ENCODE measurements at regions not wholly inside any gene's neighbourhood (a gene's known extent, or its start where the extent isn't known, plus 50 kb on each side); places are given as distances from the start of the nearest gene placed in this dataset.
"Not testable (repeated sequence)": the region's sequence is repeated elsewhere in the genome, so short reads cannot be mapped to it uniquely, and the experiment has no call there.

DNA sequence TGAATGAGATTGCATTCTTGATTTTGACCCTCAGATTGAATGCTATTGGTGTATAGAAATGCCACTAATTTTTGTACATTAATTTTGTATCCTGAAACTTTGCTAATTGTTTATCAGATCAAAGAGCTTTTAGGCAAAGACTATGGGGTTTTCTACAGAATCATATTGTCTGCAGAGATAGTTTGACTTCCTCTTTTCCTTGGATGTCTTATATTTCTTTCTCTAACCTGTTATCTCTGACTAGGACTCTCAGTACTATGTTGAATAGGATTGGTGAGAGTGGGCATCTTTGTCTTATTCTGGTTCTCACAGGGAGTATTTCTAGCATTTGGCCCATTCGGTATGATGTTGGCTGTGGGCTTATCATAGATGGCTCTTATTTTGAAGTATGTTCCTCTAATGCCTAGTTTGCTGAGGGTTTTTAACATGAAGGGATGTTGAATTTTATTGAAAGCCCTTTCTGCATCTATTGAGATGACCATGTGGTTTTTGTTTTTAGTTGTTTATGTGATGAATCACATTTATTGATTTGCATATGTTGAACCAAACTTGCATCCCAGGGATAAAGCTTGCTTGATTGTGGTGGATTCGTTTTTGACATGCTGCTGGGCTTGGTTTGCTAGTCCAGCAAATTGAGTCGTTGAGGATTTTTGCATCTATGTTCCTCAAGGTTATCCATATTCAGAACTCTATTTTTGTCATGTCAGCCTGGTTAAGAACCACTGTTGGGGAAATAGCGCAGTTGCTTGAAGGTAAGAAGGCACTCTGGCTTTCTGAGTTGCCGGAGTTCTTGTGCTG, 85.8 kb upstream of the NOTCH2NLA start:
- not testable (repeated sequence) for DNase-seq

DNA sequence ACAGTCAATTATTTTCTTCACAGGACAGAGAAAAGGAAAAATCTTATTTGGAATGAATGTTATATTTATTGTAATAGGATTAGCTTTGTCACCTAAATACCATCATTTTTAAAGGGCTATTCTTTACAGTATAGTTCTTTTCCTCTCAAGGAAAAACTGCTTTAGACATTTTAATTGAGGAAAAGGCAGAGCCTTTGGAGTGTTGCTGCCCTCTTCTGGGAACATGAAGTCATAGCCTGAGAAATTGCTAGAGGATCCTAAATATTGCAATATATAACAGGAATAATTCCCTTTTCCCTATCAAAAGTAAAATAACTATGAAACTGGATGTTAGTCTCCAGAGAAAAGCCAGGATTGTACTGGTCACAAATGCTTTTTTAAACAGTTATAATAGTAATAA, 81.8 kb upstream of the NOTCH2NLA start:
- DNase-seq, result not testable (repeated sequence)

DNA sequence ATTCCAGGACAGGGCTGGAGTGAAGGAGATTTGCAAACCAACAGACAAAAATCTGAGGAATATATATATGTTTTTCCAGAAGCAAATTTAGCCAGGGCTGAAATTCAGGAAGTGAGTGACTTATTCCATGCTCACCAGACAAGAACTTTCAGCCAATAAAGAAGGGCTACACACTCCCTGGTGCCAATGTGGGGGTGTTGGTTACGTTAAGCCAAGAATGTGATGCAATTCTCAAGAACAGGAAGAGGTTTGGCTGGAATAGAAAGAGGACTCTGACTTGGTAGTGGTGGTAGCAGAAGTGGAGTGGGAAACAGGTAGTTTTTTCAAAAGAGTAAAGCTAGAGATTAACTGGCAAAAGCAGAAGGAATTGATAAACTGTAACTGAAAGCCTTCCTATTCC, 80.6 kb upstream of the NOTCH2NLA start:
- not testable (repeated sequence) for DNase-seq

DNA sequence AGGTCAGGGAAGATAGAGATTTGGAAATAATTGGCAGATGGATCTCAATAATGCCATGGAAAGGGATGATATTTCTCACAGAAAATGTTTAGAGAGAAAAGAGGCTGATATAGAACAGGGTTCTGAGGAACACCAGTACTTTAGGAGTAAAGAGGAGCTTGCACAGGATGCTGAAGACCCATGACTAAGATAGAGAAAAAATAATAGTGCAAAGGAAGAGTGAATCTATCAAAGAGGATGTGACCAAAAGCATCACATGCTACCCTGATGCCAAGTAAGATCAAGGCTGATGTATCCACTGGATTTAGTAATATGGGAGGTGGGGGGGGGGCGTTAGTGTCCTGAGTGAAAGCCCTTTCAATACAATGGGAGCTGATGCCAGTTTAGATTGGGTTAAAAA, 80.1 kb upstream of the NOTCH2NLA start:
- DNase-seq, result not testable (repeated sequence)

DNA sequence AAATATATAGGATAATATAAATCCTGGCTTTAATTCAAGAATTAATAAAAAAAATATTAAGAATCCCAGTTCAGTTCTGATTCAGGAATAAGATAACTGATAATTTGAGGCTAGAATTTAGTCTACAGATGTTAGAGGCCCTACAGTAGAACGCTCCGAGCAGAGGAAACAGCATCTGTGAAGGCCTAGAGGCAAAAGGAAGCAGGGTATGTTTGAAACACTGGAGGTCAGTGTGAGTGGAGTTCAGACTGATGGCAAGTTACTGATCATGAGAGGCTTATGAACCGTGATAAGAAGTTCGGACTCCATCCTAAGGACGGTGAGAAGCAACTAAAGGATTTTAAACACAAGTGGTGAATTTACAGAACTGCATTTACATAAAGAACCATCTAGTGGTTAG, 79.3 kb upstream of the NOTCH2NLA start:
- not testable (repeated sequence) for DNase-seq

DNA sequence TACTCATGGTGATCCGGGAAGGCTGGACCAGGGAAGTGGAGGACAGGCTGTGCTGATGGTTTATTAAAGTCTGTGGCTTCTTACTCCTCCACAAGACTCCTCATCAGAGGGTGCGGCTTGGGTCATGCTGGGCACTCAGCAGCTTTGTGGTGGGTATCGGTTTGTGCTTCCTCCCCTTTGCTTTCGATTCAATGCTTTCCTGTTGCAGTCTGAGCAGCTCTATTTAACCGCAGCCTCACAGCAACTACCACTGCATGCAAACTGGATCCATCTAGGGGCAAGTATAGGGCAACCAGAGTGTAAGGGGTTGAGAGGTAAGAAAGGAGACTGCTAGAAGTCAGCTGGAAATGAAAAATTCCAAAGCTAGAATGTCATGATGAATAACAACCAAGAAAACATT, 78.8 kb upstream of the NOTCH2NLA start:
- DNase-seq, result not testable (repeated sequence)

DNA sequence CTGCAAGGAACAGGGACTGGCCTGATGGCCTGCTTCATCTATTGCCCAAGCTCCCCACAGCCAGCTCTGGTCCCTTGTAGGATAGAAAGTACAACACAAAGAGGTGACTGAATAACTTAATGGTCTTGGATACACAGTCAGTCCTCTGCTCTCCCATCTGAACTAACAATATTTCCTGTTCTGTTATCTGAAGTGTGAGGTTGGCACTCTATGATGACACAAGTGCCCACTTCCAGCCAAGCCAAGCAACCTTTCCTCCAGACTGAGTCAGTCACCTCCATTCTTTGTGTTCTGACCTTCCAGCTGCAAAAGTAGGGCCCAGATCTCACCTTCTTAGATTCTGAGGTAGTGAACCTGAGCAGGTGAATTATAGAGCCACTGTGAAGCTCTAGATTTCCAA, 77.8 kb upstream of the NOTCH2NLA start:
- DNase-seq, result not testable (repeated sequence)

DNA sequence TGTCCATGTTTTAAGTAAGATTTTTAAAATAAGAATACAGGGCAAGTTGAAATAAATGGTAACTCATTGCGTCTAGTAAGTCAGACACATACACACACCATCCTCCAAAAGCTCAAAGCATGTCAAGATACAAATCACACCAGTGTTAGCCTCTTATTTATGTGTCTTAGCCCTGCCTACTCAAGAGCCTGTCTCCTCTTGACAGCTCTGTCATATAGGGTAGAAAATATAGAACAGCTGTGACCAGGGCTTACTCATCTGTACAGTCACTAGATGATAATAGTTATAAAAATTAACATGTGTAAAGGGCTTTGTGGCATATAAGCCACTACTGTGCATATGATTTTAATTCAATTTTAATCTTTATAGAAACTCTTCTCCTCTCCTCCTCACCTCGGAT, 76.6 kb upstream of the NOTCH2NLA start:
- not testable (repeated sequence) for DNase-seq

DNA sequence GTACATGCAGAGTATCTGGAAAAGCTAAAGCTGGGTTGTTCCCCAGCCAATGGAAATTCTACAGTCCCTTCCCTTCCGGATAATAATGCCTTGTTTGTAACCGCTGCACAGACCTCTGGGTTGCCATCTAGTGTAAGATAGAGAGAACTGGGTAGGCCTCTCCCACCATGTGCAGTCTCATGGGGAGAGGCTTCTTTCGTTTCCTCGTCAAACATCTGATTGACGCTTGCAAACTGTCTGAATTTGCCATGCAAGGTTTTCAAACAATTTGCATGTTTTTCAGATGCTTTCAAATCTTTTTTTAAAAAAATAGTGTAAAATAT, 69.7 kb upstream of the NOTCH2NLA start:
- not testable (repeated sequence) for DNase-seq

DNA sequence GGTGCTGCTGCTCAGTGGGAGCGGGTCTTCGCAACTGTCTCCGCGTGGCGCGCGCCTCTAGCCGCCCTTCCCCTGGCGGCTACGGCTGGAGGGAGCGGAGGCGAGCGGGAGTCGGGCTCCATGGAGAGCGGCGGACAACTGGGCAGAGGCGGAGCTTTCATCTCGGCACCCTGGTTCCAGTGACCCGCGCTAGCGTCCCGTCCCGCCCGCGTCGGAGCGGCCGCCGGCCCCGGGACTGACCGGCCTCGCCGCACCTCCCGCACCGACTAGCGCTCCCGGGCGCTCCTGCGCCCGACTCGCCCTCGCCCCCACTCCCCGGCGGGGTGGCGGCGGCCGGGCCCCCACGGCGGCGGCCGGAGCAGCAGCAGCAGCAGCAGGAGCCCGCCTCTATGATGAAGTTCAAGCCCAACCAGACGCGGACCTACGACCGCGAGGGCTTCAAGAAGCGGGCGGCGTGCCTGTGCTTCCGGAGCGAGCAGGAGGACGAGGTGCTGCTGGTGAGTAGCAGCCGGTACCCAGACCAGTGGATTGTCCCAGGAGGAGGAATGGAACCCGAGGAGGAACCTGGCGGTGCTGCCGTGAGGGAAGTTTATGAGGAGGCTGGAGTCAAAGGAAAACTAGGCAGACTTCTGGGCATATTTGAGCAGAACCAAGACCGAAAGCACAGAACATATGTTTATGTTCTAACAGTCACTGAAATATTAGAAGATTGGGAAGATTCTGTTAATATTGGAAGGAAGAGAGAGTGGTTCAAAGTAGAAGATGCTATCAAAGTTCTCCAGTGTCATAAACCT, 69.2 kb upstream of the NOTCH2NLA start:
- DNase-seq, result not testable (repeated sequence)

DNA sequence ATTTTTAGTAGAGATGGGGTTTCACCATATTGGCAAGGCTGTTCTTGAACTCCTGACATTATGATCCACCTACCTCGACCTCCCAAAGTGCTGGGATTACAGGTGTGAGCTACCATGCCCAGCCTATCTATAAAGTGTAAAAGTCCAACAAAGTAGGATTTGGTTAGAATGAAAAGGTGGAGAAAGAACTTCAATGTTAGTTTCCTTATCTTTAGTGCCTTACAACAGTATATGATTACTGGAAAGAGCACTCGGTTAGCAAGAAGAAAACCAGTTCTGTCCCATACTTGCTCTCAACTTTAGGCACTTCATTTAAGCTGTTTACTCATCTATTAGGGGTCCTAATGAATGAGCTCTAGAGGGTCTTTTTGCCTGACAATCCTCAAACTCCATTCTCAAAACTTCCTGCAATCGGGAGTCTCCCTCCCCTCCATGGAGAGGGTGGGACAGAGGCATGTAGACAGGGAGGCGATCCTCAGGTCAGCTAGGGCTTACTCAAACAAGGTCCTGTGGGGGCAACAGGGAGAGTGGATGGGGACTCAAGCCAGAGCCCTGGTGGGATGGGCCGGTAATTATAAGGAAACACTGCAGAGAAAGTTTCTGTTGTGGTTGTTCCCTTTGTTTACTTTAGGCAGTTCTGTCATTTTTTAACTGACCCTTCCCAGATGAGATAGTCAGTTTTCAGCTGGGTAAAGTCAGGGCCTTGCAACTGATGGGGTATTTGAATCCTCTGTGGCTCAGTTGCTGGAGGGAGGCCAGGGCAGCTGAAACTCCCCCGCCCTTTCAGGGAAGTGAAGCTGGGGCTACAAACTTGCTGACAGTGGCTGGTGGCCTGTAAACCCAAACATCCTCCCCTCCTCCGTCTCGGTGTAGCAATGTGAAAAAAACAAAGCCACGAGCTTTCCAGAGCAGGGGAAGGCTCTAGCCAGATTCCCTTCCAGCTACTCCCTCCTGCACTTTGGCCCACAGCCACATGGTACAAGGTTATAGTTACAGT, 64.4 kb upstream of the NOTCH2NLA start:
- DNase-seq, result not testable (repeated sequence)

DNA sequence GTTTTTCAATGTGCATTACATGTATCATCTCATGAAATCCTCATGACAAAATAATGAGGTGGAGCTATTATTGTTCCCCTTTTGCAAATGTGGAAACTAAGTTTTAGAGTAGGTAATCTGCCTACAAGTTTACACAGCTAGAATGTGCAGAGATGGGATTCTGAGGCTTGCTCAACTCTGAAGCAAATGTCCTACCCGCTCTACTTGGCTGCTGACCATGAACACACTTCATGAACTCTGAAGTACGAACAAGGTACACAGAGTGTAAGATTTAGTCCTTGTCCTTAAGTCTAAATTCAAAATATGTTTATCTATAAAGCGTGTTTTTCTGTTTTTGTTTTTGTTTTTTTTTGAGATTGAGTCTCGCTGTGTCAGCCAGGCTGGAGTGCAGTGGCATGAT, 63.6 kb upstream of the NOTCH2NLA start:
- DNase-seq, result not testable (repeated sequence)

DNA sequence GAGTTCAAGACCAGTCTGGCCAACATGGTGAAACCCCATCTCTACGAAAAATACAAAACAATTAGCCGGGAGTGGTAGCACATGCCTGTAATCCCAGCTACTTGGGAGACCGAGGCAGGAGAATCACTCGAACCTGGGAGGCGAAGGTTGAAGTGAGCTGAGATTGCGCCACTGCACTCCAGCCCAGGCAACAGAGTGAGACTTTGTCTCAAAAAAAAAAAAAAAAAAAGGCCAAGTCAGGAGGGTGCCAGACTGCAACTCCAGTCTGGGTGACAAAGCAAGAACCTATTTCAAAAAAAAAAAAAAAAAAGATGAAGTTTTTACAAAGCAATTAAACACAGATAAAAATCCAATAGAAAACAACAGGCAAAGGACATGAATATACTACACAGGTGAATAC, 59.1 kb upstream of the NOTCH2NLA start:
- DNase-seq, result not testable (repeated sequence)

DNA sequence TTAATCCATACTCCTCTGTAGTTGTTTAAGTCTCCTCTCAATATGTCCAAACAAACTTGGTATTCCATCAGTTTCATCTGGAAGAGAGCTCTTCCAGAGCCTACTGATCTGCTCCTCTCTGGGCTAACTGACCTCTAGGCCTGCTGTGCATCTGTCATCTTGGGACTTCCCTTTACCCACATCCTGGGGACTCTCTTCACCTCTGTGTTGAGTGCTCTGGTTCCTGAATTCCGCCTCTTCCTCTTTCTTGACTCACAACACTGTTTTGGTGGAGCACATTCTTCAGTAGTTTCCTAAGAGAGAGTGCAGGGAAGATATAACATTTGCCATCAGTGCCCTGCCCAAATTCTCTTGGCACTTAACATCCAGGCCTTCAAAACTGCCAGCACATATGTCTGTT, 55.9 kb upstream of the NOTCH2NLA start:
- not testable (repeated sequence) for DNase-seq

DNA sequence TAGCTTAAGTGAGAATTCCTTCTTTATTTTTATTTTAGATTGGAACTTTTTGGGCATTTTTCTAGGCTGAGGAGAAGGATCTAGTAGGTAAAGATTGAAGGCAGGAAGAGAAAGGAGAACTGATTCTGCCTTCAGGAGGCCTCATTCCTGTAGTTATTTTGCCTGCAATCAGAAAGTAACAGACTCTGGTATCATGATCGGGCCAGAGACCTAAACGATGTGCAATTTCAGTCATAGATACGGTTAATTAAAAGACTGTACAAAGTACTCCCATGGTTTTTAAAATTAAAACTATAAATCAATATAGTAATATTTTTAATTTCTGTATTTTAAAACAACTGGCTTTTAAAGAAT, 54.7 kb upstream of the NOTCH2NLA start:
- DNase-seq, result not testable (repeated sequence)

DNA sequence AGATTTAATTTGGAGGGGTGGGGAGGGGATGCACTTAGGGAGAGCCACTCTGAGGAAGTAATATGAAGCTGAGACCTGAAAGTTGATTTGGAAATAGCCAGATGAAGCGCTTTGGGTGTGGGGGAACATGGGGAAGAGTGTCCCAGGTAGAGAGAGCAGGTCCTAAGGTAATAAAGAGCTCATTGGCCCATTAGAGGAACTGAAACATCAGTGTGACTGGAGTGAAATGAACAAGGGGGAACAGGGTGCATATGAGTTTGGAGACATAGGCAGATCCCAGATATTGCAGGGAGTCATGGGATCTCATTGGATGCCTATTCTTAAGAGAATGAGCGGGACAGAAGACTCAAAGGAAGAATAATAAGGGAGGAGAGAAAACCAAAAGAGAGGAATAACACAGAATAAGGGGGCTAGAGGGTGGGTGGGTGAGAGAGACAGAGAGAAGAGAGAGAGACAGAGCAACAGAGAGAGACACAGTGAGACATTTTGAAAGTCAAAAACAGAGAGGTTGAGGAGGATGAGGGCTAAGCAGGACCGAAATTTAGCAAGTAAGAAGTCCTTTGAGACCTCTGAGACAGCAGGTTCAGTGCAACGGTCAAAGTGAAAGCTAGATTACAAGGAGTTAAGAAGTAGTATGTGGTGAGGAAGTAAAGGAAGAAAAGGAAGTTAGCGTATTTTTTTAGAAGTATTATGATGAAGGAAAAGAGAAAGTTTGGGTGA, 54.1 kb upstream of the NOTCH2NLA start:
- not testable (repeated sequence) for DNase-seq

DNA sequence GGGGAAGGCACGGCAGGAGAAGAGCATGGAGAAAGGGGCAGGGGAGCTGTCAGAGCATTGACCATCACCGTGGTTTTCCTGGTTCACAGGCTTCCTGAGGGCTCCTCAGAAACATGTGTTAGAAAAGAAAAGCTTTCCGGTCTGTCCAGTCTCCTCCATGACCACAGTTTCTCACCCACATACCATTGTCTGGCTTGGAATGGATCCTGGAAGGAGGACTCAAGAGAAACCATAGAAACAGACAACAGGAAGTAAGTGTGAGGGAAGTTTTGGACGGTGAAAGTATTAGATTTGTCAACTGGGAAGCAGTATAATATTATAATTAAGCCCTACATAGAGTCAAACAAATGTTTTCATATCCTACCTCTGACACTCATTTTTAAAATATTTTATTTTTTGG, 52.7 kb upstream of the NOTCH2NLA start:
- DNase-seq, result not testable (repeated sequence)

DNA sequence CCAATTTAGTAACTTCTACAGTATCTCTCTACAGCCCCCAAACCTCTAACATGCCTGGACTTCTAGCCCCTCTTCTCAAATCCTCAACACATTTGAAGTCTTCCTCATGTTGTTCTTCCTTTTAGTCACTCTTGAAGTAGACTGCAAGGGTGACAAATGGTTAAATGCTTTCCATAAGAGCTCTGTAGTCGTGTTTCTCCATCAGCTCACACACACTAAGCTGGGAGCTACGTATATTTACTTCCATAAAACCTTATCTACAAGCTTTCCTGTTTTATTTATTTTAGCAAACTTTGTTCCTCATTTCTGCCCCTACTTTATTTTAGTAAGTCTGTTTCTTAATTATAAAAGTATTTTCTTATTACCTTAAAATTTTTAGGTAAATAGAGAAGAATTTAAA, 49.9 kb upstream of the NOTCH2NLA start:
- DNase-seq, result not testable (repeated sequence)
